A549 (cell line): ENCODE measurements at regions not wholly inside any gene's neighbourhood (a gene's known extent, or its start where the extent isn't known, plus 50 kb on each side); places are given as distances from the start of the nearest gene placed in this dataset.
A peak's percentile ranks its signal among the peaks of the same experiment; 100 is the strongest.

Experiments
- ATAC-seq, 2 experiments: fragments of 200-7000 bp in 1 of 2; fragments of >200 bp in 1 of 2; cut with Nextera tagmentation in 1 of 2; cut with Tn5 transposase in 1 of 2; 3 replicates each; pipeline versions ENCODE4 v1.8.0 to v1.9.1; 2018 to 2020; ENCODE audit warnings: mild to moderate bottlenecking in 1 of 2, moderate library complexity in 1 of 2
- CTCF ChIA-PET: fragments of 300-600 bp; sonication (Branson Sonifier 250); formaldehyde crosslinking; extraction: SDS; loops from one replicate; lab custom pipeline; 2021; ENCODE audit warnings: antibody characterized with exemption, inconsistent platforms; lab: Yijun Ruan, JAX
- POLR2A ChIA-PET: fragments of 350-600 bp; formaldehyde crosslinking; extraction: SDS; loops from one replicate; lab custom pipeline; 2021; ENCODE audit warnings: antibody characterized with exemption, inconsistent platforms; lab: Yijun Ruan, JAX
- DNase-seq, 2 experiments: peaks; one replicate each; pipeline versions ENCODE4 v3.0.0 to v3.0.0-alpha.2; 2011 to 2016; ENCODE audit warnings: low read depth in 1 of 2, low spot score in 1 of 2
- FAIRE-seq: peaks from 2 replicates; lab custom pipeline; 2011; peaks lifted over from hg19 to GRCh38; lab: Jason Lieb, UNC
- H3K27ac ChIP-seq, 2 experiments: fragments of >200 bp; sonication (Bioruptor Twin); formaldehyde crosslinking; 3 replicates each; pipeline ENCODE4 v1.5.1; 2016 to 2017
- H3K4me1 ChIP-seq: fragments of >200 bp; sonication (Bioruptor Twin); formaldehyde crosslinking; 3 replicates; pipeline ENCODE4 v1.6.1; 2016
- H3K4me2 ChIP-seq: fragments of >200 bp; sonication (Bioruptor Twin); formaldehyde crosslinking; 3 replicates; pipeline ENCODE4 v1.6.1; 2016
- H3K4me3 ChIP-seq: fragments of >200 bp; sonication (Bioruptor Twin); formaldehyde crosslinking; 3 replicates; pipeline ENCODE4 v1.5.1; 2016
- H3K9me3 ChIP-seq: fragments of >200 bp; sonication (Bioruptor Twin); formaldehyde crosslinking; 3 replicates; pipeline ENCODE4 v1.6.1; 2016
- CEBPB ChIP-seq, 2 experiments: fragments of >200 bp in 1 of 2; sonication (Bioruptor Twin) in 1 of 2; formaldehyde crosslinking in 1 of 2; IDR thresholded peaks; 2 replicates each; pipeline ENCODE4 v1.6.1; 2012 to 2016
- CHD2 ChIP-seq: fragments of 150-350 bp; IDR thresholded peaks from 2 replicates; pipeline ENCODE4 v1.6.1; 2014; ENCODE audit warnings: low read length; ENCODE audit not compliant: partially characterized antibody
- EHF ChIP-seq: fragments of 250-450 bp; sonication (Bioruptor Pico); IDR thresholded peaks from 2 replicates; pipeline ENCODE4 v1.5.0; 2020; ENCODE audit warnings: mild to moderate bottlenecking
- ESRRA ChIP-seq: fragments of 150-350 bp; IDR thresholded peaks from 2 replicates; pipeline ENCODE4 v1.6.1; 2014; ENCODE audit warnings: mild to moderate bottlenecking, low read length, borderline replicate concordance
- FOSL2 ChIP-seq, 2 experiments: fragments of 450-650 bp in 1 of 2; fragments of >200 bp in 1 of 2; sonication (Bioruptor Twin) in 1 of 2; formaldehyde crosslinking; IDR thresholded peaks; 2 replicates each; pipeline versions ENCODE4 v1.5.0 to v1.6.1; 2016 to 2020; ENCODE audit warnings: mild to moderate bottlenecking in 1 of 2, moderate library complexity in 1 of 2
- HOXB5 ChIP-seq: fragments of 250-450 bp; sonication (Bioruptor Pico); IDR thresholded peaks from 2 replicates; pipeline ENCODE4 v1.5.0; 2020; ENCODE audit warnings: mild to moderate bottlenecking, moderate library complexity
- JUN ChIP-seq, 2 experiments: fragments of >200 bp; sonication (Bioruptor Twin); formaldehyde crosslinking; IDR thresholded peaks; 2 replicates in 1 of 2; 3 replicates in 1 of 2; pipeline ENCODE4 v1.6.1; 2016 to 2017
- JUNB ChIP-seq: fragments of >200 bp; sonication (Bioruptor Twin); formaldehyde crosslinking; IDR thresholded peaks from 2 replicates; pipeline ENCODE4 v1.6.1; 2016
- MAFK ChIP-seq: fragments of 450-650 bp; IDR thresholded peaks from 2 replicates; pipeline ENCODE4 v1.6.1; 2014; ENCODE audit not compliant: partially characterized antibody
- MAZ ChIP-seq: fragments of 150-350 bp; IDR thresholded peaks from 2 replicates; pipeline ENCODE4 v1.6.1; 2014; ENCODE audit warnings: antibody characterized with exemption, low read depth, low read length, borderline replicate concordance
- RAD21 ChIP-seq, 2 experiments: fragments of >200 bp in 1 of 2; sonication (Bioruptor Twin) in 1 of 2; formaldehyde crosslinking in 1 of 2; IDR thresholded peaks in 1 of 2; conservative IDR thresholded peaks in 1 of 2; 2 replicates in 1 of 2; 3 replicates in 1 of 2; pipeline ENCODE4 v1.6.1; 2012 to 2018; ENCODE audit warnings: inconsistent platforms in 1 of 2
- RARB ChIP-seq: fragments of 250-450 bp; sonication (Bioruptor Pico); IDR thresholded peaks from 2 replicates; pipeline ENCODE4 v1.8.0; 2021; ENCODE audit warnings: mild to moderate bottlenecking, moderate library complexity
- ZC3H11A ChIP-seq: fragments of 450-650 bp; IDR thresholded peaks from 2 replicates; pipeline ENCODE4 v1.6.1; 2014; ENCODE audit warnings: antibody characterized with exemption, mild to moderate bottlenecking
- ZFP36 ChIP-seq: fragments of 450-650 bp; IDR thresholded peaks from 2 replicates; pipeline ENCODE4 v1.6.1; 2014; ENCODE audit warnings: borderline replicate concordance; ENCODE audit not compliant: partially characterized antibody
- ZSCAN20 ChIP-seq: fragments of 250-450 bp; sonication (Bioruptor Pico); IDR thresholded peaks from 2 replicates; pipeline ENCODE4 v1.8.0; 2022; ENCODE audit warnings: mild to moderate bottlenecking, moderate library complexity
- WGBS: methylation state at CpG from one replicate; pipeline ENCODE4 v1.1.6; 2017; ENCODE audit errors: missing lambda C conversion rate; 5-methylcytosine and 5-hydroxymethylcytosine counted together
- TF ChIP-seq, protein P1 (sequence below): fragments of >200 bp; sonication (Bioruptor Twin); formaldehyde crosslinking; IDR thresholded peaks from 2 replicates; pipeline ENCODE4 v1.6.1; 2016
- TF ChIP-seq, protein P2 (sequence below): fragments of 450-650 bp; IDR thresholded peaks from 2 replicates; pipeline ENCODE4 v1.6.1; 2014; ENCODE audit warnings: antibody characterized with exemption
- TF ChIP-seq, protein P3 (sequence below): fragments of 250-450 bp; sonication (Bioruptor Pico); IDR thresholded peaks from 2 replicates; pipeline ENCODE4 v1.5.0; 2021; ENCODE audit warnings: mild to moderate bottlenecking, moderate library complexity, borderline replicate concordance

DNA sequence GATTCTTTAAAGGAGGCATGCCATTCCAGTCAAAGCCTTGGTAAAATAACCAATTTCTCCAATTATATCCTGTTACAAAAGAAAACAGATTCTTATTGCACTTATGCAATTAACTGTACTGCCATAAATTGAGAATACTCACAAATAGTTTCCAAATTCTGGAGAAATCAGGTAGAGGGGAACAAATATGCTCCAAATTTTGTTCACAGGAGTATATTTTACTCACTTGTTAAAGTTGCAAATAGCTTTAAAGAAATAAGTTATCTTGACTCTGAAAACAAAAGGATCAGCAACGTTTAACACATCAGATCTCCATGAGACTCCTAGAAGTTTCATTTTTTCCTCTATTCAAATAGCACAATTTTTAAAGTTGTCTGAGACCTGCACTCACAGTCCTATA, 712.1 kb upstream of the ARRDC4 start:
- no peak overlapping the region for H3K4me2 ChIP-seq
- WGBS = 3% methylated on average over 1 of the region's 1 CpG
- DNase-seq = no peak
- H3K9me3 ChIP-seq = no peaks in the 10 kb centered on the region
- no peak for ATAC-seq
- CTCF ChIA-PET = no interaction called here
- TF ChIP-seq ZFP36 (no peak), CEBPB (IDR thresholded peaks at IDR 0.05) (no peak), RARB (CRISPR knock-in tag) (no peak), FOSL2 (IDR thresholded peaks at IDR 0.05) (no peak), FOSL2 (CRISPR knock-in tag; IDR thresholded peaks at IDR 0.05) (no peak), HOXB5 (CRISPR knock-in tag) (no peak), CHD2 (no peak), ZSCAN20 (no peak), RAD21 (conservative IDR thresholded peaks at IDR 0.05 in 1 of 2, IDR thresholded peaks at IDR 0.05 in 1 of 2) (no peak)
- TF ChIP-seq, protein P1, sequence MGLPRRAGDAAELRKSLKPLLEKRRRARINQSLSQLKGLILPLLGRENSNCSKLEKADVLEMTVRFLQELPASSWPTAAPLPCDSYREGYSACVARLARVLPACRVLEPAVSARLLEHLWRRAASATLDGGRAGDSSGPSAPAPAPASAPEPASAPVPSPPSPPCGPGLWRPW = no peak
- TF ChIP-seq, all 56 proteins: peak for 0
- POLR2A ChIA-PET = no interaction called here
- no peak for FAIRE-seq
- no peaks in the 10 kb centered on the region for H3K4me1 ChIP-seq
- no peak overlapping the region for H3K4me3 ChIP-seq
- no peak overlapping the region for H3K27ac ChIP-seq

DNA sequence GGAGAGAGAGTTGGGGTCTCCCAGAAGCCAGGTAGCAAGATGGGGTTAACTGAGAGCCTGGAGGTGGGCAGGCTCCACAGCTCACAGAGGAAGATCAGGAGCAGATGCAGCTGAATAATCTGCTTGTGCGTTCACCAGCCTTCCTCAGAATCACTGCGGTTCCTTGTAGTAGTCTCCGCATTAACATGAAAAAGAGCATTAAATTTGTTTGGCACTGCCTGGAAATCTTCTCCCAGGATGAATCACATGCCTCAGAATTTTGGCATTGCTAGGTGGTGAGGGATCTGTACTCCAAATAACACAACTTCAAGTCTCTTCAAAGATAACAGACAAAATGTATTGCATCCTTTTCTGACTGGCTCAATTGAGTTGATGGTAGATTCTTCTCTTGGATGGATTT, 700.6 kb upstream of the ARRDC4 start:
- CTCF ChIA-PET = interaction anchor here (0.6 to 0.8 kb wide), 2 partner anchors 904 to 1968 kb away, joined by 3 to 4 read pairs; no protein-coding TSS in a partner anchor
- POLR2A ChIA-PET = no interaction called here

DNA sequence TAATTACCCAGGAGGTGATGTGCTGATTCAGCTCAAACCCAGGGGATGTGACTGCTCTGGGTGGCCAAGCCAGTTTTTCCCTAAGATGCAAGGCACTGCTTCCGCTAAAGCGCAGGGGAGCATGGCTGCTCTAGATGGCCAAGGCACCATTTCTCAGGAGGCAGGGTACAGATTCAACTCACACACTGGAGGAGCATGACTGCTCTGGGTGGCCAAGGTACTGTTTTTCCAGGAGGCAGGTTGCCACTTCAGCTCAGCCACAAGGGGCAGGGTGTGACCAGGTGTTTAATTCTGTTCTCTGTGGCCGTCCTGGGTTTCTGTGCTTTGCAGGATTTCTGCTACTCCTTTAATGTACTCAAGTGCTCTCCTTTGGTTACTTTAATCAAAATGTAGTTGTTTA, 659.3 kb upstream of the ARRDC4 start:
- H3K27ac ChIP-seq = no peak overlapping the region
- no peaks in the 10 kb centered on the region for H3K4me1 ChIP-seq
- POLR2A ChIA-PET = no interaction called here
- CTCF ChIA-PET = no interaction called here
- WGBS = 69% methylated on average over 3 of the region's 3 CpGs
- no peak overlapping the region for H3K4me3 ChIP-seq
- H3K4me2 ChIP-seq = no peak overlapping the region
- FAIRE-seq = no peak
- peaks cover 16% of the 10 kb centered on the region; the same call in 2 of the 3 replicates for H3K9me3 ChIP-seq
- no peak for DNase-seq
- ATAC-seq = no peak
- no peak for TF ChIP-seq EHF
- peak; percentile 22 for TF ChIP-seq MAFK
- TF ChIP-seq JUNB = no peak

More for the DNA sequence above, 700.6 kb upstream of the ARRDC4 start:
- no peak for FAIRE-seq
- H3K4me2 ChIP-seq = no peak overlapping the region
- H3K27ac ChIP-seq = no peak overlapping the region
- H3K9me3 ChIP-seq = no peaks in the 10 kb centered on the region; the same call in 2 of the 3 replicates
- no peak for ATAC-seq
- no peaks in the 10 kb centered on the region for H3K4me1 ChIP-seq
- WGBS = 32% methylated on average over 3 of the region's 3 CpGs
- TF ChIP-seq JUN (IDR thresholded peaks at IDR 0.05) (no peak), MAFK (no peak), ESRRA (no peak), ZC3H11A (no peak), MAZ (no peak)
- TF ChIP-seq, protein P2, sequence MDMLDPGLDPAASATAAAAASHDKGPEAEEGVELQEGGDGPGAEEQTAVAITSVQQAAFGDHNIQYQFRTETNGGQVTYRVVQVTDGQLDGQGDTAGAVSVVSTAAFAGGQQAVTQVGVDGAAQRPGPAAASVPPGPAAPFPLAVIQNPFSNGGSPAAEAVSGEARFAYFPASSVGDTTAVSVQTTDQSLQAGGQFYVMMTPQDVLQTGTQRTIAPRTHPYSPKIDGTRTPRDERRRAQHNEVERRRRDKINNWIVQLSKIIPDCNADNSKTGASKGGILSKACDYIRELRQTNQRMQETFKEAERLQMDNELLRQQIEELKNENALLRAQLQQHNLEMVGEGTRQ = no peak
- TF ChIP-seq, all 56 proteins: peak for 0
- no peak for DNase-seq
- no peak overlapping the region for H3K4me3 ChIP-seq

DNA sequence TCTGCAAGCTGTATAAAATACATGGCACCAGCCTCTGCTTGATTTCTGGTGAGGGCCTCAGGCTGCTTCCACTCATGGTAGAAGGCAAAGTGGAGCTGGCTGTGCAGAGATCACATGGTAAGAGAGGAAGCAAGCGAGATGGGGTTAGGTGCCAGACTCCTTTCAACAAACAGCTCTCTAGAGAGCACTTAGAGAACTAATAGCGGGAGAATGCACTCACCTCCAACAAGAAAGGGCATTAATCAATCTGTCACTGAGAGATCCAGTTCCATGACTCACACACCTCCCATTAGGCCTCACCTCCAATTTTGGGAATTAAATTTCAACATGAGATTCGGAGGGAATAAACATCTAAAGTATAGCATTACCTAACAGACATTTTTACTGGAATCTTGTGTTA, 644.1 kb upstream of the ARRDC4 start:
- Histone ChIP-seq H3K4me3 (no peak overlapping the region), H3K9me3 (peaks cover 8% of the 10 kb centered on the region), H3K4me1 (no peaks in the 10 kb centered on the region), H3K27ac (no peak overlapping the region)
- FAIRE-seq = peak; percentile 13
- ChIA-PET POLR2A (no interaction called here), CTCF (no interaction called here)
- no peak for ATAC-seq
- TF ChIP-seq, protein P3, sequence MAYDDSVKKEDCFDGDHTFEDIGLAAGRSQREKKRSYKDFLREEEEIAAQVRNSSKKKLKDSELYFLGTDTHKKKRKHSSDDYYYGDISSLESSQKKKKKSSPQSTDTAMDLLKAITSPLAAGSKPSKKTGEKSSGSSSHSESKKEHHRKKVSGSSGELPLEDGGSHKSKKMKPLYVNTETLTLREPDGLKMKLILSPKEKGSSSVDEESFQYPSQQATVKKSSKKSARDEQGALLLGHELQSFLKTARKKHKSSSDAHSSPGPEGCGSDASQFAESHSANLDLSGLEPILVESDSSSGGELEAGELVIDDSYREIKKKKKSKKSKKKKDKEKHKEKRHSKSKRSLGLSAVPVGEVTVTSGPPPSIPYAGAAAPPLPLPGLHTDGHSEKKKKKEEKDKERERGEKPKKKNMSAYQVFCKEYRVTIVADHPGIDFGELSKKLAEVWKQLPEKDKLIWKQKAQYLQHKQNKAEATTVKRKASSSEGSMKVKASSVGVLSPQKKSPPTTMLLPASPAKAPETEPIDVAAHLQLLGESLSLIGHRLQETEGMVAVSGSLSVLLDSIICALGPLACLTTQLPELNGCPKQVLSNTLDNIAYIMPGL (CRISPR knock-in tag) = no peak
- TF ChIP-seq, all 56 proteins: peak for 0
- H3K4me2 ChIP-seq = no peak overlapping the region
- WGBS = 2% methylated on average over 3 of the region's 3 CpGs
- no peak for DNase-seq
